ENCODE measurements at regions not wholly inside any gene's neighbourhood (a gene's known extent, or its start where the extent isn't known, plus 50 kb on each side); places are given as distances from the start of the nearest gene placed in this dataset.

DNA sequence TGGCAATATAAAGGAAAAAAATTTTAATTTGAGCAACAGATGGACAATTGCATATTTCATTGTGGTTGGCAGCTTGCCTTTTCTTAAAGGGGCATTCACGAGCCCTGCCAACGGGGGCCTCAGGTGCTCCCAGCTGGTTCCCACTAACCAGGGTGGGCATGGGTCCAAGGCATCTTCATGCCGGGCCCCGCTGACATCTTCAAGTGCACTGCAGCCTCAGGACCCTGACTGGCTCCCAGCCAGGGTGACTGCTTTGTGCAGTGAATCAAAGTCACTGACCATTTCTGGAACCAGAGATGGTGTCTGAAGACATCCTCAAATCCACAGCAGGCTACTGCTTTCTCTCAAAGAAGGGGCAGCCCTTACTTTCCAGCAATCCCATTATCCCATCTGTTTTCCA, 275.2 kb upstream of the MGMT start:
- WGBS (ENCODE audit: insufficient coverage, low coverage, low lambda C conversion rate, missing lambda C conversion rate): 25% methylated on average over 2 of the region's 4 CpGs
- intact Hi-C loops (cut with DNase I): no loop called here

DNA sequence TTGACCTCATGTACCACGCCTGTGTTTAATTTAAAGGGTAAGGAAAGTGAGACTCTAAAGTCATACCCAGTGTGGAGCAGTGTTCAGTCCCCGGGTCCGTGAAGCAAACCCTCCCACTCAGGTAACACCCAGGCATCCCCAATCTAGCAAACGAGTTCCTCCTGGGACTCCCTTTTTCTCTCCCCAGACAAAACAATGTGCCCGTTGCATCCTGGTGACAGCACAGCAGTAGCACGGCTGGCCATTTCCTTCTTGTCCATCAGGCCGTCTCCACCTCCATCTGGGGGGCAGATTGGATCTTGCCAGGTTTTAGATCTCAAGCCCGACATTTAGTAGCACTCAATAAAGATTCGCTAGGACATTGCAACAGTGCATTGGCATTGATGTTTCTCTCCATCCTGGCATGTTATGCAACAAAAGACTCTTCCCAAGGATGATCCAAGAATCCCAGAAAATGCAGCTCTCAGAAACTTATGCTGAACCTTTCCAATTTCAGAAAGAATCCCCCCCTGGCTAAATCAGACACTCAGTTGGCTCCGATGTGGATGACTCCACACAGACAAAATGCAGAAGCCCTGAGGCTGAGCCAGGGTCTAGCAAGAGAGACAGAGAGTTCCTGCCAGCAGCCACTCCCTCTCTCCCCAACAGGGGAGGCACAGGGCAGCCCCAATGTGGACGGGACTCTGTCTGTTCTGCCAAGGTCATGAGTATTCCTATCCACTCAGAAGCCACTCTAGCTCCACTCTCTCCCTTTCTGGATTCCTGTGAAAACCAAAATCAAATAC, 274.5 kb upstream of the MGMT start:
- 24% methylated on average over 7 of the region's 11 CpGs for WGBS (ENCODE audit: insufficient coverage, low coverage, low lambda C conversion rate, missing lambda C conversion rate)
- no peak overlapping the region for H3K27ac ChIP-seq
- ATAC-seq: peak in 2 of 4 donors; percentile 14 to 44

More for the DNA sequence above, 275.2 kb upstream of the MGMT start:
- no peaks in the 10 kb centered on the region for H3K27me3 ChIP-seq
- H3K4me1 ChIP-seq: no peaks in the 10 kb centered on the region
- DNase-seq (no peak), ATAC-seq (no peak)
- no peak overlapping the region for H3K4me3 ChIP-seq
- H3K9me3 ChIP-seq: no peaks in the 10 kb centered on the region
- H3K36me3 ChIP-seq: no peaks in the 10 kb centered on the region
- no peak overlapping the region for H3K27ac ChIP-seq
- TF ChIP-seq POLR2A (IDR thresholded peaks at IDR 0.05) (no peak), CTCF (IDR thresholded peaks at IDR 0.05) (no peak)

GRCh38 chr10:129193148-129193547, 273.9 kb upstream of the MGMT start:
- no peak for DNase-seq
- 41% methylated on average over 12 of the region's 12 CpGs for WGBS (ENCODE audit: insufficient coverage, low coverage, low lambda C conversion rate, missing lambda C conversion rate)

More for the DNA sequence above, 274.5 kb upstream of the MGMT start:
- intact Hi-C loops (cut with DNase I): no loop called here
- no peak for TF ChIP-seq POLR2A (IDR thresholded peaks at IDR 0.05)
- TF ChIP-seq CTCF (IDR thresholded peaks at IDR 0.05): no peak
- H3K4me1 ChIP-seq: no peaks in the 10 kb centered on the region
- no peaks in the 10 kb centered on the region for H3K9me3 ChIP-seq
- H3K27me3 ChIP-seq: no peaks in the 10 kb centered on the region
- no peak overlapping the region for H3K4me3 ChIP-seq
- H3K36me3 ChIP-seq: no peaks in the 10 kb centered on the region
- no peak for DNase-seq

DNA sequence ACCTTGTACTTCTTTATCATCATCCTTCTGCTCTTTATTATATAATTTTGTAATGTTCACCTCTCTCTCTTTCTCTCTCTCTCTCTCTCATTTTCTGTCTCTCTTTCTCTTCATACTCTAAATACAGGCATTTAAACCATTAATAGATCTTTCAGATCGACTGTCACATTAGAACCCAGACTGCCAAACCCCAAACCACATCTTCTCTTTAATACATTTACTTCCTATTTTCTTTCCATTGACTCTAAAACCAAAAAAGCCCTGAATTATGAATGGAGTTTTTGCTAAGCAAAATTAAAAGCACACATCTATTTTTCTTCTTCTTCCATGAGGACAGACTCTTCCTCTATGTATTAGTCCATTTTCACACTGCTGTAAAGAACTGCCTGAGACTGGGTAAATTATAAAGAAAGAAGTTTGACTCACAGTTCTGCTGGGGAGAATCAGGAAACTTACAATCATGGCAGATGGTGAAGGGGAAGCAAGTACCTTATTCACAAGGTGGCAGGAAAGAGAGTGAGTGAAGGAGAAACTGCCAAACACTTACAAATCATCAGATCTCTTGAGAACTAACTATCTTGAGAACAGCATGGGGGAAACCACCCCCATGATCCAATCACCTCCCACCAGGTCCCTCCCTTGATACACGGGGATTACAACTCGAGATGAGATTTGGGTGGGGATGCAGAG, 272.7 kb upstream of the MGMT start:
- Histone ChIP-seq H3K36me3 (no peaks in the 10 kb centered on the region), H3K4me3 (no peak overlapping the region), H3K9me3 (no peaks in the 10 kb centered on the region), H3K27ac (no peak overlapping the region), H3K27me3 (no peaks in the 10 kb centered on the region), H3K4me1 (no peaks in the 10 kb centered on the region)
- TF ChIP-seq POLR2A (IDR thresholded peaks at IDR 0.05) (no peak), CTCF (IDR thresholded peaks at IDR 0.05) (no peak)
- WGBS (ENCODE audit: insufficient coverage, low coverage, low lambda C conversion rate, missing lambda C conversion rate): 34% methylated on average over 3 of the region's 3 CpGs
- intact Hi-C loops (cut with DNase I): no loop called here
- DNase-seq (no peak), ATAC-seq (no peak)

More at GRCh38 chr10:129193148-129193547, 273.9 kb upstream of the MGMT start:
- ATAC-seq: no peak
- Histone ChIP-seq H3K27ac (no peak overlapping the region), H3K36me3 (no peaks in the 10 kb centered on the region), H3K27me3 (no peaks in the 10 kb centered on the region), H3K4me3 (no peak overlapping the region), H3K9me3 (no peaks in the 10 kb centered on the region), H3K4me1 (no peaks in the 10 kb centered on the region)
- TF ChIP-seq CTCF (IDR thresholded peaks at IDR 0.05) (no peak), POLR2A (IDR thresholded peaks at IDR 0.05) (no peak)
- intact Hi-C loops (cut with DNase I): no loop called here
